Prostate gland (tissue), 2 donors: ENCODE measurements at regions not wholly inside any gene's neighbourhood (a gene's known extent, or its start where the extent isn't known, plus 50 kb on each side); places are given as distances from the start of the nearest gene placed in this dataset.

Source experiments
- POLR2AphosphoS5 ChIP-seq: sonication (generic); formaldehyde crosslinking; IDR thresholded peaks from one replicate; pipeline ENCODE4 v1.6.1; 2017; ENCODE audit warnings: antibody characterized with exemption
- TF ChIP-seq, protein P1 (sequence below), 4 experiments: fragments of 200-600 bp in 2 of 4; fragments of 450-650 bp in 2 of 4; sonication (generic) in 2 of 4; IDR thresholded peaks; 1 replicate in 3 of 4; 2 replicates in 1 of 4; pipeline ENCODE4 v1.5.1; 2016 to 2019; ENCODE audit warnings: antibody characterized with exemption in 4 of 4, mild to moderate bottlenecking in 2 of 4, moderate library complexity in 2 of 4

DNA sequence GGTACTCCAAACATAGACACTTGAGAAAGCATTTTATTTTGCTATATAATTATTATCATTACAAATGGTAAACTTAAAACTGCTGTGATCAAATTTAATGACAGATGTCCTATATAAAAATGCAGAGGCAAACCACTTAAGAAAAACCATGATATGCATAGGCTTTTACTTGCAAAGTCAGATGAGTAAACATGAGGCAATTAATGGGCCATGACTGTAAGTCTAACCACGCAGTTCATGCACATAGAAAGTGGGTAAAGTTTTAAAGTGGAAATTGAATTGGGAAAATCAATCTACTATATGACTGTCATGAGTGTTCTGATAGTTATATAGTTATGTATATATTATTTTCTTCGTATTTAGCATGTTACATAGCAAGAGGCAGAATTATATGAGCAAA lies 219.2 kb downstream of the PTPRC start:
- TF ChIP-seq, protein P1, sequence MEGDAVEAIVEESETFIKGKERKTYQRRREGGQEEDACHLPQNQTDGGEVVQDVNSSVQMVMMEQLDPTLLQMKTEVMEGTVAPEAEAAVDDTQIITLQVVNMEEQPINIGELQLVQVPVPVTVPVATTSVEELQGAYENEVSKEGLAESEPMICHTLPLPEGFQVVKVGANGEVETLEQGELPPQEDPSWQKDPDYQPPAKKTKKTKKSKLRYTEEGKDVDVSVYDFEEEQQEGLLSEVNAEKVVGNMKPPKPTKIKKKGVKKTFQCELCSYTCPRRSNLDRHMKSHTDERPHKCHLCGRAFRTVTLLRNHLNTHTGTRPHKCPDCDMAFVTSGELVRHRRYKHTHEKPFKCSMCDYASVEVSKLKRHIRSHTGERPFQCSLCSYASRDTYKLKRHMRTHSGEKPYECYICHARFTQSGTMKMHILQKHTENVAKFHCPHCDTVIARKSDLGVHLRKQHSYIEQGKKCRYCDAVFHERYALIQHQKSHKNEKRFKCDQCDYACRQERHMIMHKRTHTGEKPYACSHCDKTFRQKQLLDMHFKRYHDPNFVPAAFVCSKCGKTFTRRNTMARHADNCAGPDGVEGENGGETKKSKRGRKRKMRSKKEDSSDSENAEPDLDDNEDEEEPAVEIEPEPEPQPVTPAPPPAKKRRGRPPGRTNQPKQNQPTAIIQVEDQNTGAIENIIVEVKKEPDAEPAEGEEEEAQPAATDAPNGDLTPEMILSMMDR (IDR thresholded peaks at IDR 0.05) = no peak
- TF ChIP-seq POLR2AphosphoS5 = no peak
